ENCODE measurements at regions not wholly inside any gene's neighbourhood (a gene's known extent, or its start where the extent isn't known, plus 50 kb on each side); places are given as distances from the start of the nearest gene placed in this dataset.

DNA sequence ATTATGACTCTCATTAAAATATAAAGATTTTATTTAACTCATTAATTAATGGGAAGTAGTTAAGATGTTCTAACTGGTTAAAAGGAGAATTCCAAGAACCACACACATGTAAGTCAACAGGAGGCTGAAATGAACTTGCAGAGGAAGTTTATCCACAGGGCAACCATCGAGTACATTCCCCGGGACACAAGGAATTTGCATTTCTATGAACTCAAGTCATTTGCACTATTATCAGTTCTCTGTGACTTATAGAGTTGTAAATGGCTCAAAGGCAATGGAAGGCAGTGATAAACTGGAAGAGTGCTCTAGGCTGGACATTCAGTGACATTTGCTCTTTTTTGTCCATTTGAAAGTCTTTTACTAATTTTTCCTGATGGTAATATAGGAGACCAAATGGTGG, 97.4 kb downstream of the SNX5 start:
- TF ChIP-seq, protein P1, sequence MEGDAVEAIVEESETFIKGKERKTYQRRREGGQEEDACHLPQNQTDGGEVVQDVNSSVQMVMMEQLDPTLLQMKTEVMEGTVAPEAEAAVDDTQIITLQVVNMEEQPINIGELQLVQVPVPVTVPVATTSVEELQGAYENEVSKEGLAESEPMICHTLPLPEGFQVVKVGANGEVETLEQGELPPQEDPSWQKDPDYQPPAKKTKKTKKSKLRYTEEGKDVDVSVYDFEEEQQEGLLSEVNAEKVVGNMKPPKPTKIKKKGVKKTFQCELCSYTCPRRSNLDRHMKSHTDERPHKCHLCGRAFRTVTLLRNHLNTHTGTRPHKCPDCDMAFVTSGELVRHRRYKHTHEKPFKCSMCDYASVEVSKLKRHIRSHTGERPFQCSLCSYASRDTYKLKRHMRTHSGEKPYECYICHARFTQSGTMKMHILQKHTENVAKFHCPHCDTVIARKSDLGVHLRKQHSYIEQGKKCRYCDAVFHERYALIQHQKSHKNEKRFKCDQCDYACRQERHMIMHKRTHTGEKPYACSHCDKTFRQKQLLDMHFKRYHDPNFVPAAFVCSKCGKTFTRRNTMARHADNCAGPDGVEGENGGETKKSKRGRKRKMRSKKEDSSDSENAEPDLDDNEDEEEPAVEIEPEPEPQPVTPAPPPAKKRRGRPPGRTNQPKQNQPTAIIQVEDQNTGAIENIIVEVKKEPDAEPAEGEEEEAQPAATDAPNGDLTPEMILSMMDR (IDR thresholded peaks at IDR 0.05; ENCODE audit: insufficient read depth, low read depth, low read length): no peak
- TF ChIP-seq EZH2 (IDR thresholded peaks at IDR 0.05; ENCODE audit: insufficient read depth, low read length): no peak
